Esophagus muscularis mucosa (tissue), 4 donors: ENCODE measurements at regions not wholly inside any gene's neighbourhood (a gene's known extent, or its start where the extent isn't known, plus 50 kb on each side); places are given as distances from the start of the nearest gene placed in this dataset.
"Not testable (repeated sequence)": the region's sequence is repeated elsewhere in the genome, so short reads cannot be mapped to it uniquely, and the experiment has no call there.

Experiments
- DNase-seq: peaks from one replicate; pipeline ENCODE4 v3.0.0-alpha.2; 2017; ENCODE audit errors: extremely low spot score
- H3K27ac ChIP-seq, 4 donors: fragments of 200-600 bp; sonication (generic); replicated peaks in 1 of 4; 1 replicate in 3 of 4; 2 replicates in 1 of 4; pipeline ENCODE4 v1.5.1; 2016 to 2019; ENCODE audit warnings: mild to moderate bottlenecking in 1 of 4
- H3K27me3 ChIP-seq, 4 donors: fragments of 200-600 bp; sonication (generic); one replicate each; pipeline versions ENCODE4 v1.5.1 to v1.6.0; 2016 to 2019
- H3K36me3 ChIP-seq, 4 donors: fragments of 200-600 bp; sonication (generic); one replicate each; pipeline ENCODE4 v1.5.1; 2016 to 2019
- H3K4me1 ChIP-seq, 4 donors: fragments of 200-600 bp; sonication (generic); one replicate each; pipeline ENCODE4 v1.5.1; 2016 to 2019
- H3K4me3 ChIP-seq, 4 donors: fragments of 200-600 bp; sonication (generic); 1 replicate in 2 of 4; 2 replicates in 2 of 4; pipeline ENCODE4 v1.5.1; 2016 to 2019; ENCODE audit warnings: mild to moderate bottlenecking in 4 of 4, moderate library complexity in 1 of 4
- H3K9me3 ChIP-seq, 4 donors: fragments of 200-600 bp; sonication (generic); 1 replicate in 3 of 4; 2 replicates in 1 of 4; pipeline ENCODE4 v1.5.1; 2016 to 2019
- EP300 ChIP-seq: sonication (generic); formaldehyde crosslinking; IDR thresholded peaks from one replicate; pipeline ENCODE4 v1.6.1; 2017; ENCODE audit warnings: antibody characterized with exemption
- POLR2A ChIP-seq: fragments of 450-650 bp; IDR thresholded peaks from one replicate; pipeline ENCODE4 v1.6.1; 2017; ENCODE audit warnings: antibody characterized with exemption, moderate library complexity, mild to moderate bottlenecking, low read depth
- POLR2AphosphoS5 ChIP-seq, 2 donors: sonication (generic); formaldehyde crosslinking; IDR thresholded peaks; one replicate each; pipeline ENCODE4 v1.6.1; 2017; ENCODE audit warnings: antibody characterized with exemption in 2 of 2
- WGBS: methylation state at CpG from one replicate; pipeline ENCODE4 v1.1.5; 2018; 5-methylcytosine and 5-hydroxymethylcytosine counted together
- intact Hi-C: fragments of 100-400 bp; cut with DNase I; formaldehyde crosslinking; loops from one replicate; pipeline ENCODE4 v1.15.1; 2023
- TF ChIP-seq, protein P1 (sequence below), 3 experiments: fragments of 200-600 bp in 2 of 3; fragments of 450-650 bp in 1 of 3; sonication (generic) in 2 of 3; IDR thresholded peaks; one replicate each; pipeline ENCODE4 v1.5.1; 2017 to 2019; ENCODE audit warnings: antibody characterized with exemption in 3 of 3, mild to moderate bottlenecking in 2 of 3, moderate library complexity in 1 of 3

DNA sequence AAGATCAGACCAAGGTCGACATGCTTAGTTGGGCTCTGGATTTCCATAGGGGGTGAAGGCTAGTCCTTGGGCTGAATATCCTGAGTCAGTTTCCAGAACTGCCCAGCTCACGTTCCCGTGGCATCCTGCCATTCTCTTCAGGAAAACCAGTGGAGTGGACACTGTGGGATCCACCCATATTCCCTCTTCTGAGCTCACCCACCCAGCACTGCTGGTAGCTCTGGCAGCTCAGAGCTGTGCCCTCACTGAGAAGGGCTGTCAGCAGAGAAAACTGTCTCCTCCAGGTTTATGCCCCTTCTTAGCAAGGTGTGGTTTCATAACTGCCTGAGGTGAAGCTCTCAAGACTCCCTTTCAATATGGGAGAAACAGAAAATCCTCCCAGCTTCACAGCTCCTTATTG lies 111.7 kb downstream of the GGTLC2 start:
- Histone ChIP-seq H3K9me3 (no peaks in the 10 kb centered on the region), H3K4me3 (no peak overlapping the region), H3K27ac (no peak overlapping the region), H3K4me1 (no peaks in the 10 kb centered on the region), H3K27me3 (peaks cover 0 to 13% (median 0%) of the 10 kb centered on the region in 4 donors), H3K36me3 (no peaks in the 10 kb centered on the region)
- peak; percentile 82 for DNase-seq
- intact Hi-C loops = no loop called here
- WGBS = 100% methylated on average over 1 of the region's 3 CpGs
- TF ChIP-seq, protein P1, sequence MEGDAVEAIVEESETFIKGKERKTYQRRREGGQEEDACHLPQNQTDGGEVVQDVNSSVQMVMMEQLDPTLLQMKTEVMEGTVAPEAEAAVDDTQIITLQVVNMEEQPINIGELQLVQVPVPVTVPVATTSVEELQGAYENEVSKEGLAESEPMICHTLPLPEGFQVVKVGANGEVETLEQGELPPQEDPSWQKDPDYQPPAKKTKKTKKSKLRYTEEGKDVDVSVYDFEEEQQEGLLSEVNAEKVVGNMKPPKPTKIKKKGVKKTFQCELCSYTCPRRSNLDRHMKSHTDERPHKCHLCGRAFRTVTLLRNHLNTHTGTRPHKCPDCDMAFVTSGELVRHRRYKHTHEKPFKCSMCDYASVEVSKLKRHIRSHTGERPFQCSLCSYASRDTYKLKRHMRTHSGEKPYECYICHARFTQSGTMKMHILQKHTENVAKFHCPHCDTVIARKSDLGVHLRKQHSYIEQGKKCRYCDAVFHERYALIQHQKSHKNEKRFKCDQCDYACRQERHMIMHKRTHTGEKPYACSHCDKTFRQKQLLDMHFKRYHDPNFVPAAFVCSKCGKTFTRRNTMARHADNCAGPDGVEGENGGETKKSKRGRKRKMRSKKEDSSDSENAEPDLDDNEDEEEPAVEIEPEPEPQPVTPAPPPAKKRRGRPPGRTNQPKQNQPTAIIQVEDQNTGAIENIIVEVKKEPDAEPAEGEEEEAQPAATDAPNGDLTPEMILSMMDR (IDR thresholded peaks at IDR 0.05) = no peak
- TF ChIP-seq EP300 (no peak), POLR2A (no peak), POLR2AphosphoS5 (IDR thresholded peaks at IDR 0.05) (no peak)

- H3K4me1 ChIP-seq, intact Hi-C loops, H3K27ac ChIP-seq, H3K4me3 ChIP-seq, H3K36me3 ChIP-seq, H3K9me3 ChIP-seq: not testable (repeated sequence)
- peak; percentile 42 for DNase-seq
- H3K27me3 ChIP-seq = peaks cover 0 to 13% (median 0%) of the 10 kb centered on the region in 4 donors
- 76% methylated on average over 3 of the region's 3 CpGs for WGBS
Observed at GRCh38 chr22:22756551-22757201, 112.3 kb downstream of the GGTLC2 start.

GRCh38 chr22:22758101-22758807 lies 113.8 kb downstream of the GGTLC2 start:
- H3K36me3 ChIP-seq, intact Hi-C loops, H3K27ac ChIP-seq, H3K4me1 ChIP-seq, H3K4me3 ChIP-seq, H3K9me3 ChIP-seq: not testable (repeated sequence)
- peaks cover 0 to 10% (median 0%) of the 10 kb centered on the region in 4 donors for H3K27me3 ChIP-seq
- peak; percentile 37 for DNase-seq
- WGBS = 61% methylated on average over 6 of the region's 6 CpGs

- Histone ChIP-seq H3K36me3 (no peaks in the 10 kb centered on the region), H3K4me3 (no peak overlapping the region), H3K4me1 (no peaks in the 10 kb centered on the region), H3K9me3 (no peaks in the 10 kb centered on the region), H3K27ac (no peak overlapping the region), H3K27me3 (peaks cover 0 to 6% (median 0%) of the 10 kb centered on the region in 4 donors)
- peak; percentile 39 for DNase-seq
- intact Hi-C loops = no loop called here
- TF ChIP-seq EP300 (no peak), POLR2A (no peak), POLR2AphosphoS5 (IDR thresholded peaks at IDR 0.05) (no peak)
- TF ChIP-seq, protein P1 (IDR thresholded peaks at IDR 0.05) = no peak
- 75% methylated on average over 6 of the region's 6 CpGs for WGBS
Observed at GRCh38 chr22:22759371-22759770, 115.0 kb downstream of the GGTLC2 start.

DNA sequence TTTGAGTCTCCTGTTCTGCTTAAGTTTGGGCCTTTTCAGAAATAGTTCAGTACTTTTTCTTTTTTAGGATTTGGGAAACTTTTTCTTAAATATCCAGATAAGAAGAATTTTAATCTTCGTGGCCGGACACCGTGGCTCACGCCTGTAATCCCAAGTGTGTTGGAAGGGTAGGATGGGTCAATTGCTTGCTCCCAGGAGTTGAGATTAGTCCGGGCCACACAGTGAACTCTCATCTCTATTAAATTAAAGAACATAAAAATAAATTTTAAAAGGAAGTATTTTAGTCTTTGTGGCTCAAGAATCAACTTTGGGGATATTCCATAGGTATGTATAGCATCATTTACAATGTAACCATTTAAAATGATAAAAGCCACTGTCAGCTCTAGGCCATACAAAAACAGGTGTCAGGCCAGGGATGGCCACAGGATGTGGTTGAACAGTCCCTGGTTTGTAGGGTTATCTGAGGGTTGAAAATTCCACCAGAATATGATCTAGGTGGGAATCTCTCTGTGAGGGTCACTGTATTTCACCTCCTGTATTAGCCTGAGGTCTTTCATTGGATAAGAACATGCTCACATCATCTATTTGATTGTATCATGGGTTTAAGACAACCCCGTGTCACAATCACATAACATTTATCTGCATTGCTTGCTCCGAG lies 115.6 kb downstream of the GGTLC2 start:
- Histone ChIP-seq H3K36me3 (no peaks in the 10 kb centered on the region), H3K27ac (no peak overlapping the region), H3K9me3 (no peaks in the 10 kb centered on the region), H3K27me3 (peaks cover 0 to 2% (median 0%) of the 10 kb centered on the region in 4 donors), H3K4me3 (no peak overlapping the region), H3K4me1 (no peaks in the 10 kb centered on the region)
- intact Hi-C loops = no loop called here
- TF ChIP-seq EP300 = no peak
- TF ChIP-seq POLR2AphosphoS5 (IDR thresholded peaks at IDR 0.05) = no peak
- 87% methylated on average over 7 of the region's 7 CpGs for WGBS
- peak; percentile 24 for DNase-seq

- H3K4me1 ChIP-seq = no peaks in the 10 kb centered on the region
- DNase-seq = peak; percentile 86
- WGBS = 100% methylated on average over 1 of the region's 1 CpG
- H3K4me3 ChIP-seq = no peak overlapping the region
- no peaks in the 10 kb centered on the region for H3K36me3 ChIP-seq
- H3K27ac ChIP-seq = no peak overlapping the region
- intact Hi-C loops = no loop called here
- H3K27me3 ChIP-seq = no peaks in the 10 kb centered on the region
- no peaks in the 10 kb centered on the region for H3K9me3 ChIP-seq
- TF ChIP-seq POLR2A (no peak), POLR2AphosphoS5 (IDR thresholded peaks at IDR 0.05) (no peak), EP300 (no peak)
- TF ChIP-seq, protein P1 (IDR thresholded peaks at IDR 0.05) = no peak
Observed at GRCh38 chr22:22761606-22761962, 117.2 kb downstream of the GGTLC2 start.
